ENCODE measurements at regions not wholly inside any gene's neighbourhood (a gene's known extent, or its start where the extent isn't known, plus 50 kb on each side); places are given as distances from the start of the nearest gene placed in this dataset.

- Mint-ChIP-seq H3K36me3 (ENCODE audit: unreplicated experiment) (no peaks in the 10 kb centered on the region), H3K9me3 (ENCODE audit: unreplicated experiment) (no peaks in the 10 kb centered on the region), H3K4me3 (ENCODE audit: unreplicated experiment) (no peak overlapping the region), H3K4me1 (ENCODE audit: low read depth, unreplicated experiment) (peaks cover 16% of the 10 kb centered on the region), H3K27ac (ENCODE audit: unreplicated experiment) (no peak overlapping the region), H3K27me3 (ENCODE audit: unreplicated experiment) (no peaks in the 10 kb centered on the region)
- DNase-seq: no peak
- no peak for TF ChIP-seq CTCF (IDR thresholded peaks at IDR 0.05; ENCODE audit: partially characterized antibody, unreplicated experiment)
Observed at GRCh38 chr10:118112543-118113125, 65.9 kb upstream of the RAB11FIP2 start.

- H3K27me3 Mint-ChIP-seq (ENCODE audit: unreplicated experiment): peaks cover 1% of the 10 kb centered on the region
- no peak for TF ChIP-seq CTCF (IDR thresholded peaks at IDR 0.05; ENCODE audit: partially characterized antibody, unreplicated experiment)
- H3K4me1 Mint-ChIP-seq (ENCODE audit: low read depth, unreplicated experiment): peaks cover 17% of the 10 kb centered on the region
- peaks cover 2% of the 10 kb centered on the region for H3K9me3 Mint-ChIP-seq (ENCODE audit: unreplicated experiment)
- no peak for DNase-seq
- no peak overlapping the region for H3K27ac Mint-ChIP-seq (ENCODE audit: unreplicated experiment)
- no peaks in the 10 kb centered on the region for H3K36me3 Mint-ChIP-seq (ENCODE audit: unreplicated experiment)
- H3K4me3 Mint-ChIP-seq (ENCODE audit: unreplicated experiment): no peak overlapping the region
Observed at GRCh38 chr10:118110750-118111149, 64.0 kb upstream of the RAB11FIP2 start.

- H3K4me1 Mint-ChIP-seq (ENCODE audit: low read depth, unreplicated experiment): peaks cover 17% of the 10 kb centered on the region
- no peak for DNase-seq
- H3K36me3 Mint-ChIP-seq (ENCODE audit: unreplicated experiment): no peaks in the 10 kb centered on the region
Observed at GRCh38 chr10:118108194-118109026, 61.7 kb upstream of the RAB11FIP2 start.

GRCh38 chr10:118107541-118107940 is 60.8 kb upstream of the RAB11FIP2 start:
- Mint-ChIP-seq H3K9me3 (ENCODE audit: unreplicated experiment) (peaks cover 5% of the 10 kb centered on the region), H3K4me1 (ENCODE audit: low read depth, unreplicated experiment) (peaks cover 17% of the 10 kb centered on the region), H3K27me3 (ENCODE audit: unreplicated experiment) (peaks cover 1% of the 10 kb centered on the region), H3K4me3 (ENCODE audit: unreplicated experiment) (no peak overlapping the region), H3K27ac (ENCODE audit: unreplicated experiment) (no peak overlapping the region), H3K36me3 (ENCODE audit: unreplicated experiment) (no peaks in the 10 kb centered on the region)
- DNase-seq: no peak
- TF ChIP-seq CTCF (IDR thresholded peaks at IDR 0.05; ENCODE audit: partially characterized antibody, unreplicated experiment): no peak

More at GRCh38 chr10:118108194-118109026, 61.7 kb upstream of the RAB11FIP2 start:
- Mint-ChIP-seq H3K4me3 (ENCODE audit: unreplicated experiment) (peak overlapping the region; percentile 74), H3K27me3 (ENCODE audit: unreplicated experiment) (peaks cover 1% of the 10 kb centered on the region), H3K27ac (ENCODE audit: unreplicated experiment) (peak overlapping the region; percentile 80), H3K9me3 (ENCODE audit: unreplicated experiment) (peaks cover 2% of the 10 kb centered on the region)
- TF ChIP-seq CTCF (IDR thresholded peaks at IDR 0.05; ENCODE audit: partially characterized antibody, unreplicated experiment): no peak

- H3K36me3 Mint-ChIP-seq (ENCODE audit: unreplicated experiment): no peaks in the 10 kb centered on the region
Observed at GRCh38 chr10:118107040-118107439, 60.3 kb upstream of the RAB11FIP2 start.

More at GRCh38 chr10:118107040-118107439, 60.3 kb upstream of the RAB11FIP2 start:
- no peak for DNase-seq
- H3K4me1 Mint-ChIP-seq (ENCODE audit: low read depth, unreplicated experiment): peaks cover 17% of the 10 kb centered on the region
- peaks cover 1% of the 10 kb centered on the region for H3K27me3 Mint-ChIP-seq (ENCODE audit: unreplicated experiment)
- H3K9me3 Mint-ChIP-seq (ENCODE audit: unreplicated experiment): peaks cover 5% of the 10 kb centered on the region
- no peak overlapping the region for H3K27ac Mint-ChIP-seq (ENCODE audit: unreplicated experiment)
- no peak overlapping the region for H3K4me3 Mint-ChIP-seq (ENCODE audit: unreplicated experiment)
- no peak for TF ChIP-seq CTCF (IDR thresholded peaks at IDR 0.05; ENCODE audit: partially characterized antibody, unreplicated experiment)

Data from glutamatergic neuron (in vitro differentiated cells).